Uterus (tissue), 3 donors: ENCODE measurements at regions not wholly inside any gene's neighbourhood (a gene's known extent, or its start where the extent isn't known, plus 50 kb on each side); places are given as distances from the start of the nearest gene placed in this dataset.

Source experiments
- DNase-seq, 2 donors: peaks; one replicate each; pipeline ENCODE4 v3.0.0-alpha.2; 2019 to 2020
- H3K27ac ChIP-seq, 2 donors: fragments of 200-600 bp; sonication (generic); 1 replicate in 1 of 2; 2 replicates in 1 of 2; pipeline ENCODE4 v1.5.1; 2016 to 2018
- H3K27me3 ChIP-seq, 2 donors: fragments of 200-600 bp; sonication (generic); one replicate each; pipeline ENCODE4 v1.5.1; 2018 to 2019; ENCODE audit warnings: control low read depth in 1 of 2
- H3K36me3 ChIP-seq, 2 donors: fragments of 200-600 bp; sonication (generic); one replicate each; pipeline ENCODE4 v1.5.1; 2019; ENCODE audit warnings: control low read depth in 1 of 2
- H3K4me1 ChIP-seq, 2 donors: fragments of 200-600 bp; sonication (generic); one replicate each; pipeline ENCODE4 v1.5.1; 2018 to 2019; ENCODE audit warnings: control low read depth in 1 of 2
- H3K4me3 ChIP-seq, 2 donors: fragments of 200-600 bp; sonication (generic); 1 replicate in 1 of 2; 2 replicates in 1 of 2; pipeline ENCODE4 v1.5.1; 2018 to 2019; ENCODE audit warnings: mild to moderate bottlenecking in 1 of 2
- H3K9me3 ChIP-seq, 2 donors: fragments of 200-600 bp; sonication (generic); one replicate each; pipeline ENCODE4 v1.5.1; 2019; ENCODE audit warnings: control low read depth in 1 of 2
- CTCF ChIP-seq, 4 experiments: fragments of 200-600 bp in 2 of 4; fragments of 450-650 bp in 2 of 4; sonication (generic) in 2 of 4; IDR thresholded peaks; one replicate each; pipeline ENCODE4 v1.5.1; 2016 to 2019; ENCODE audit warnings: antibody characterized with exemption in 4 of 4, mild to moderate bottlenecking in 2 of 4, moderate library complexity in 1 of 4
- POLR2A ChIP-seq, 2 donors: fragments of 450-650 bp; IDR thresholded peaks; one replicate each; pipeline ENCODE4 v1.6.1; 2016; ENCODE audit warnings: antibody characterized with exemption in 2 of 2, mild to moderate bottlenecking in 1 of 2, moderate library complexity in 1 of 2
- intact Hi-C: fragments of 100-400 bp; cut with DNase I; formaldehyde crosslinking; loops from one replicate; pipeline ENCODE4 v1.15.1; 2023; ENCODE audit warnings: low total_unique reads
- donor health status: DM: yes; HTN: yes; CAD: no.

DNA sequence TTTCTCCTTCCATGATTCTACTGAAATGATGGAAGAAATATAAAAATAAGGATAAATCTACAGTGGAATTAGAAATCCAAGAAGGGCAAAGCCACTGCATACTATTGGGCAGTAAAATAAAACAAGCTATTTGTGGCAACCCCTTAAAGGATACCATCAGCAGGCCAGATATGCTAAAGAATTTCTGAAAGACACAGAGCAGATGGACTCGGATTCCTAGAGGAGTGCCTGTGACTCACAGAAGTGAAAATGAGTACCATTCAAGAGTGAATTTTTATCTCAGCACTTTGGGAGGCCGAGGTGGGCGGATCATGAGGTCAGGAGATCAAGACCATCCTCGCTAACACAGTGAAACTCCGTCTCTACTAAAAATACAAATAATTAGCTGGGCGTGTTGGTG lies 318.1 kb downstream of the LRIG3 start:
- Histone ChIP-seq H3K9me3 (no peaks in the 10 kb centered on the region), H3K4me1 (no peaks in the 10 kb centered on the region), H3K27me3 (no peaks in the 10 kb centered on the region), H3K36me3 (no peaks in the 10 kb centered on the region), H3K4me3 (no peak overlapping the region), H3K27ac (no peak overlapping the region)
- intact Hi-C loops: no loop called here
- no peak for TF ChIP-seq POLR2A (IDR thresholded peaks at IDR 0.05)
- no peak for TF ChIP-seq CTCF (IDR thresholded peaks at IDR 0.05)
- DNase-seq: no peak

DNA sequence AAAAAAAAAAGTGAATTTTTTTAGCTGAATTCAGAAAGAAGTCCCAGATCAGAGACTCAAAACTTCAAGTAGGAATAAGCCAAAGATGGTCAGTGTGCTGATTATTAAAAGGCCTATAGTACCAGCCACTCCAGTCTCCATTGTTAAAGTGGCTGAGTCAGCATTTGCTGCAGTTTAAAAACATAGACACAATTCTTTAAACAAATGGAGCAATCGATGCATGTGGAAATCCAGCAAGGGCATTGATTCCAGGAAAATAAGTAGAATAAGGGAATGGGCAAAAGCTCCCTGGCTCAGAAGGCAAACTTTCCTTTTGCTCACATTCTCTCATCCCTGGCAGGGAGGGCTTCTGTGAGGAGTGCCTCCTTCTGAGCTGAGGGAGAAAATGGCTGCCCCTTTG lies 317.6 kb downstream of the LRIG3 start:
- Histone ChIP-seq H3K4me3 (no peak overlapping the region), H3K36me3 (no peaks in the 10 kb centered on the region), H3K27ac (no peak overlapping the region), H3K27me3 (no peaks in the 10 kb centered on the region), H3K4me1 (no peaks in the 10 kb centered on the region), H3K9me3 (no peaks in the 10 kb centered on the region)
- no peak for DNase-seq
- TF ChIP-seq POLR2A (IDR thresholded peaks at IDR 0.05) (no peak), CTCF (IDR thresholded peaks at IDR 0.05) (no peak)
- intact Hi-C loops: no loop called here

DNA sequence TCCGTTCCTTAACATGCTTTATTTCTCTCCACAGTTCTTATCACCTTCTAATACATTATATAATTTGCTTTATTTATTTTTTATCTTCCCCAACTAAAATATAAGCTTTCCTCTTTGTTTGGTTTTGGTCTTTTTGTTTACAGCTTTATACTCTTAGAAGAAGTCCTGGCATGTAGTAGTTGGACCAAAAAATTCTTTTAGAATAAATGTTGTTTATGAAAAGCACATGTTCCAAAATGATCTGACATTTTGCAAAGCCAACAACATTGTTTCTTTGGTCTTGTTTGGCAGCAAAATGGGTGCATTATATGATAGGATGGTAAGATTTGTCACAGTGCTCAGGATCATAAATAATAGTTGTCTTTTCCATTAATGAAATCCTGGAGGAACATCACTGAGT lies 312.5 kb downstream of the LRIG3 start:
- intact Hi-C loops: no loop called here
- DNase-seq: no peak
- TF ChIP-seq POLR2A (IDR thresholded peaks at IDR 0.05) (no peak), CTCF (IDR thresholded peaks at IDR 0.05) (no peak)
- Histone ChIP-seq H3K4me1 (no peaks in the 10 kb centered on the region), H3K4me3 (no peak overlapping the region), H3K36me3 (no peaks in the 10 kb centered on the region), H3K9me3 (no peaks in the 10 kb centered on the region), H3K27me3 (no peaks in the 10 kb centered on the region), H3K27ac (no peak overlapping the region)

GRCh38 chr12:58608711-58609110 lies 311.6 kb downstream of the LRIG3 start:
- no peaks in the 10 kb centered on the region for H3K36me3 ChIP-seq
- H3K4me3 ChIP-seq: no peak overlapping the region
- TF ChIP-seq POLR2A (IDR thresholded peaks at IDR 0.05) (no peak), CTCF (IDR thresholded peaks at IDR 0.05) (no peak)
- no peak for DNase-seq
- H3K27ac ChIP-seq: no peak overlapping the region
- H3K9me3 ChIP-seq: no peaks in the 10 kb centered on the region
- no peaks in the 10 kb centered on the region for H3K27me3 ChIP-seq
- intact Hi-C loops: no loop called here
- H3K4me1 ChIP-seq: no peaks in the 10 kb centered on the region

DNA sequence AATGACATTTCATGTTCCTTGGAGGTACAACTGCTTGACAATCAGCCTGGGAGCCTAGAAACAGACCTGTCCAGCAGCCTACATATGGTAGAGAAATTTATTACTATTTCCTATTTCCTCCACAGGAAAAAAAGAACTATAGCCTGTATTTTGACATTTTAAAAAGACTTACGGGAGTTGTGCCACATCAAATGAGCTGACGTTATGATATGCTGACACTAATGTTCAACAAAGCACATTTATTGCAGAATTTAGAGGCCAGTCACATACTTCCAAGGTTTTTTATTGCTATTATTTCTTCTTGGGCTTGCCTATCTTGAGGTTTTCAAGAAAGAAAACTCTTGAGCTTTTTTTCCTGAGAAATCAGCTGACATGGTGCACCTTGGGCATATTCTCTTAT lies 305.3 kb downstream of the LRIG3 start:
- intact Hi-C loops: no loop called here
- H3K4me1 ChIP-seq: no peaks in the 10 kb centered on the region
- no peaks in the 10 kb centered on the region for H3K9me3 ChIP-seq
- DNase-seq: no peak
- no peak overlapping the region for H3K4me3 ChIP-seq
- TF ChIP-seq POLR2A (IDR thresholded peaks at IDR 0.05) (no peak), CTCF (IDR thresholded peaks at IDR 0.05) (no peak)
- H3K27ac ChIP-seq: no peak overlapping the region
- H3K36me3 ChIP-seq: no peaks in the 10 kb centered on the region
- H3K27me3 ChIP-seq: no peaks in the 10 kb centered on the region
